GM19035 (cell line): ENCODE measurements at regions not wholly inside any gene's neighbourhood (a gene's known extent, or its start where the extent isn't known, plus 50 kb on each side); places are given as distances from the start of the nearest gene placed in this dataset.

Source experiments
- ATAC-seq: cut with Tn5 transposase; IDR thresholded peaks from one replicate; pipeline ENCODE4 v1.9.1; 2021; ENCODE audit not compliant: unreplicated experiment

DNA sequence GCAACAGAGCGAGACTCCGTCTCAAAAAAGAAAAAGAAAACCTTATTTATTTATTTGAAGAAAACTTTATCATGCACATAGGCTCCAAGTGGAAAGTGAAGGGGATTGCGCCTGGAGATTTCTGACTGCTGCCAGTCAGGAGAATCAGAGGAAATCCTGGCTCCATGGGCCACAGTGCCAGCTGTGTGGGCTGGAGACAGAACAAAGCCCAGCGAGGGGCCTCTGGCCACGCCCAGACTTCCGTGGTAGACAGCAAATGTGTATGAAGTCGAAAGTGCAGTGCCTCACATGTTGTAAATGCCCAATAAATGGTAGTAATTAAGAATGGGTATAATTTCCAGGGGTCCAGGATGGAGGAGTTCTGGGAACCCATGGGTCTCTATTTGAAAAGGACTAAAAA, 75.8 kb upstream of the WWC1 start:
- ATAC-seq, result no peak

DNA sequence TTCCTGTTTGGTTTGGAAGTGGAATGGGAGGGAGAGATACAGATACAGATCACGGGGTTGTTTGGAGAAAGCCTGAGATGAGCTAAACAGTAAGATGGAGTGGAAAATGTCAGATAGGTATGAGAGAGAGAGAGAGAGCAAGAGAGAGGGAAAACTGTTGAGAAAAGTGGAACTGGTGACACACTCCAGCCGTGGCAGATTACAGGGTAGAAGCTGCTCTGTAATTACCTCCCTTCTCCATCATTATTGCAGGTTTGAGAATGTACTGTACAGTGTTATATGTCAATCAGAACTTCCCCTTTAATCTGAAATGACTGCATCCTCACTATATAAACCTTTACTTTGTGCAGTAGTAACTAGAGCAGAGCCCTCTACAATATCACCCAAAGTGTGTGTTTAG, 74.5 kb upstream of the WWC1 start:
- ATAC-seq, result no peak

DNA sequence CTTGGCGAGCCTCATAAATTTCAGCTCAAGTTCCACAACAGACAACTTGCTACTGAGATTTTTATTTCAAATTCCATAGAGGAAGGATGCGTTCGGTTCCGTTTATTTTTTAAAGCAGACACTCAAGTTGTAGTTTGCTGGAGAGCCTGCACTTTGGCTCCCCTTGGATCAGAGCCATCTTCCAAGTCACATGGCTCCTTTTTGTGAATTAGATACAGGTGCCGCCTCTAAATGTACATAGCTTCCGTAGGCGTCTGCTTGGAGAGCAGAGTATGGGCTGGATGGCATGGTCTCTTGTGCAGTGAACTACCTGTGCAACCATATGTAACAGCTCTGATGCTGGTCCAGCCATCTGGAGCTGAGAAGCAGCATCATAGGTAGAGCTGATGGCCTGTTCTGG, 73.9 kb upstream of the WWC1 start:
- ATAC-seq, result no peak

DNA sequence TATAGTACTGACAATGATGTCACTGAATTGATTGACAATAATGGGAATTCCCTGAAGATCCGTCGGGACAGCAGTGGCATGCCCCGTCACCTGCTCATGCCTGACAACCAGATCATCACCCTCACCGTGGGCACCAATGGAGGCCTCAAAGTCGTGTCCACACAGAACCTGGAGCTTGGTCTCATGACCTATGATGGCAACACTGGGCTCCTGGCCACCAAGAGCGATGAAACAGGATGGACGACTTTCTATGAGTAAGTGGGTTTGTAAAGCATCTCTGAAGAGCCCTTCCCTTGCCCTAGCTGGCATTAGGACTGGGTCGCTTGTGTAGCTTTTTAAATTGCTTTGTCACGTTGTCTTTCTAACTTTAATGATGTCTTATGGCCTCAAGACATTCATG, 72.7 kb upstream of the WWC1 start:
- no peak for ATAC-seq

DNA sequence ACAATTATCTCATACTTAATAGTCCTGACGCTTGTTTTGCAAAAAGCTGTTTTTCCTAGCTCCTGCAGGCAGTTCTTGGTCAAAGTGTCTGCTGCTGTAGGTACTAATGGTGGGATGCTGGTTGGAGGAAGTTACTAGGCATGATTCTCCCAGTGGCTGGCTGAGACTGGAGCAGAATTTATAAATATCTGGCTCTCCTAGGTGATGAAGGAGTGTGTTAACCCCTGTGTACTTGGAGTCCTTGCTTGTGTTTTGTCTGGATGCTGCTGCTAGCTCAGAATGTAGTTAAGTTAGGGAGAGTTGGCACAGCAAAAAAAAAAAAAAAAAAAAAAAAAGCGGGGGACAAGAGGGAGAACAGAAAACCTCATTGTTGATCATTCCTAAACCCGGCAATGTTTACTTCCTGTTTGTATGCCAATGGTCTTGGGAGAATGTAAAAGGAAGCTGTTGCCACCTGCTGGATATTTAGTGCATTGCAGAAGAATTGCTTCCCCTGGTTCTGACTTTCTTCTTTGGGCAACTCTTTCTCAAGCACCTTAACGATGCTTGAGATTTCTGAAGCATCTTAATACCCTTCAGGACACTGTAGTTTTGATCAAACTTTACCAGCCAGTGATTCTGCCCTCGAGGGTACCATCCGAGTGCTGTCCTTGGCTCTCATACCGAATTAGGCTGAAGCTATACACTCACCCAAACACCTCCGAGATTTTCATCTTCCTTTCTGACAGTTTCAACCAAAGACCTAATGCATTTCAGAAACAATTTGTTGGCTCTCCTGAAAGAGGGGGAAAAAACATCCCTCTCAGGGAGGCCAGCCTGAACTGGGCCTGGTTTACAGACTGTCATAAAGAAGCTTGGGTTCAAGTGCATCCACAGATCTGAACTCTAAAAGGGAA, 71.7 kb upstream of the WWC1 start:
- ATAC-seq, result peak; percentile 85

DNA sequence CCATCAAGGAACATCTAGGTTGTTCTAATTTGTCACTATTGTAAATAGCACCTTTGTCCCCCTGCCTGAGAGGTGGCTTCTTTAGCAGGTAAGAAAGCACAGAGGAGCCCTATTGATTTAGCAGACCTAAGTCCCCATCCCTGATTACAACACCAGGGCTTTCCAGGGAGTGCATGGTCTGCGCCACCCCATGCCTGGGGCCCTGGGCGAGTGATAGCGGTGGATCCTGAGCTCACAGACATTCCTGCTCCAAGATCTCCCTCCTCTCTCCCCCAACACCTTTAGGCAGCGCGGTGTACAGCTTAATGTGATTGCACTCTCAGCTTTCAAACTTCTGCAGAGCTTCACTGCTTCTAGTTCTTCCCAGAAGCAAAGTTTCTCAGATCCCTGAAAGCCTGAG, 67.4 kb upstream of the WWC1 start:
- no peak for ATAC-seq

DNA sequence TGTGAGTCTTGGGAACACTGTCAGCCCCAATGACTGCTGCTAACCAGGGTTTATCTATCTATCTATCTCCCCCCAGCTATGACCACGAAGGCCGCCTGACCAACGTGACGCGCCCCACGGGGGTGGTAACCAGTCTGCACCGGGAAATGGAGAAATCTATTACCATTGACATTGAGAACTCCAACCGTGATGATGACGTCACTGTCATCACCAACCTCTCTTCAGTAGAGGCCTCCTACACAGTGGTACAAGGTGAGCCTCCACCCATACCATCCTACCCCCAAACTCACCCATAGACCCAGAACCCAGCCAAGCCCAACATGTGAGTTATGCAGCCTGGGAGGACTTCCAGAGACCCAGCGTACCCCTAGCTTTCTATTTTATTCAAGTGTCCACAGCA, 65.4 kb upstream of the WWC1 start:
- no peak for ATAC-seq

DNA sequence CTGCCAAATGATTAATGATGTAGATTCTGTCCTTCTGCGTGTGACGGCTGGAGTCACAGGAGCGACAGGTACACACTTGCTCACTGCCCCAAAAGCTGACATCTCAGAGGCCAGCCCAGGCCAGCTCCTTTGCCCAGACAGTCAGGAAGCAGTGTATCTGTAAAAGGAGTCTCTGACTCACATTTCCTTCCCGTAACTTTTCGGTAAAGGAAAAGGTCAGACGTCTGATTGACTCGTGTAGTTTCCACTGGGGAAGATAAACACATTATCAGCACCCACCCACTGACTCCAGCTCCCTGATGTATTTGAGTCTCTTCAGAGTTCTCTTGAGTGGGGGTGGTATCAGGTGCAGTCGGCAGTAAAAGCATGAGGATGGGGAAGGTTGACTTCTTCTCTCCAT, 64.4 kb upstream of the WWC1 start:
- ATAC-seq, result no peak

DNA sequence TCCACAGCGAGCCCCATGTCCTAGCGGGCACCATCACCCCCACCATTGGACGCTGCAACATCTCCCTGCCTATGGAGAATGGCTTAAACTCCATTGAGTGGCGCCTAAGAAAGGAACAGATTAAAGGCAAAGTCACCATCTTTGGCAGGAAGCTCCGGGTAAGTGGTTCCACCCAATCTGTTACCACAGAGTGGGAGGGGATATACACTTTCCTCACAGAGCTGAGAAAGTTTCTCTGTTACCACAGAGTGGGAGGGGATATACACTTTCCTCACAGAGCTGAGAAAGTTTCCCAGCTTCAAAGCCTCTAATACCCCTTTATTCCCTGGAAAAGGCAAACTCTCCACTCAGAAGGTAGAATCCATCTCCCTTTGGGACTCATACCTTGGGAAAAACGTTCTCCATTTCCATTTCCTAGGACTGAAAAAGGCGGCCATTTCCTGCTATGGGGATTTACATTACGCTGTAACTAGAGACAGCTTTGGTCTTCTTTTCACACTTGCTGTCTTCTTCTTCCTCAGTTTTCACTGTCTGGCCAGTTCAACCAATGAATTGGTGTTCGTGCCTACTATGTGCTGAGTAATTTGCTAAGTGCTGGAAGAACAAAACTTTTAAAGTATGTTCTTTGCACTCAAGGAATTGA, 63.4 kb upstream of the WWC1 start:
- ATAC-seq, result peak; percentile 100

DNA sequence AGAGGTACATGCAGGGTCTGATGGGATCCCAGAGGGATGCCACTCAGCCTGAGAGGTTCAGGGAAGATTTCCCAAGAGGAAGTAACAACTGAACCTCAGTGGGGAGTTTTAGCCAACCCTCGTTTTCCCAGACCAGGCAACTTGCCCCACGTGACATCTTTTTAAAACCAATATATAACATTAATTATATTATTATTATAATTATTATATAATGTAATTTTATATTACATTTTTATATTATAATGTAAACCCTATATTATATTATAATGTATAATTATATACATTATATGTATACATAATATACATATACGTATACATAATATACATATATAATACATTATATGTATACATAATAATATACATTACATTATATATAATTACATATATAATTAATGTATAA, 62.8 kb upstream of the WWC1 start:
- no peak for ATAC-seq

DNA sequence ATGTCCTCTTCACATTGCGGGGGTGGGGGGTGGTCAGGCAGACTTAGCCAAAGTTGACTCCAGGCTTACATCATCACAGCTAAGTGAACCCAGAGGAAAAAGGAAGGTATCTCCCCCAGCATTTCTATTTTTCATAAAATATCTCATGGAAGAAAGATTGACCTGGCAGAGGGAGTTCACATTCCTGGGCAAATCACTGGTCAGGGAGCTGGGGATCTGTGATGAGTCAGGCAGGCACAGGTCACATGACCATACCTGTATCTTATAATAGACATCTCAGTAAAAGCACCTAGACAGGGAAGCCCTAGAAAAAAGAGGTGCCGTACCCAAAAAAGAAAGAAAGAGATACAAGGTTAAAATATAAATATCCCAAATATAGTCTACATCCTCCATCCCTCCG, 57.3 kb upstream of the WWC1 start:
- ATAC-seq, result no peak

DNA sequence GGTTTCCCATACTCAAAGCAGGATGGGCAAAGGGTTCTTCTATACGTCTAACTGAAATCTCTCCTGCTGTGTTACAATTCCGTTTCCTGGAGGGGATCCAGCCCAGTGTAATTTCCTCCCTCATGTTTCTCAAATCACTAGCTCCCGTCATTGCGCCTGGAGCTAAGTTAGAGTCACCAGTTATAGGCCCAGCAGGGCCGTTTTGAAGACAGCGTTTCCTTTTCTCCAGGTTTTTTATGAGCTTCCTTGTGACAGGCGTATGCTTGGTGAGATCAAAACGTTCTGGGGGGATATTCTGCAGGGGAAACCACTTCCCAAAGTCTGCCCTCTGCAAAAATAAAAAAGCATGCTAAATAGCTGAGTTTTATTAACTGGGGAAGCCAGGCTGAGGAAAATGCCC, 53.0 kb upstream of the WWC1 start:
- no peak for ATAC-seq

DNA sequence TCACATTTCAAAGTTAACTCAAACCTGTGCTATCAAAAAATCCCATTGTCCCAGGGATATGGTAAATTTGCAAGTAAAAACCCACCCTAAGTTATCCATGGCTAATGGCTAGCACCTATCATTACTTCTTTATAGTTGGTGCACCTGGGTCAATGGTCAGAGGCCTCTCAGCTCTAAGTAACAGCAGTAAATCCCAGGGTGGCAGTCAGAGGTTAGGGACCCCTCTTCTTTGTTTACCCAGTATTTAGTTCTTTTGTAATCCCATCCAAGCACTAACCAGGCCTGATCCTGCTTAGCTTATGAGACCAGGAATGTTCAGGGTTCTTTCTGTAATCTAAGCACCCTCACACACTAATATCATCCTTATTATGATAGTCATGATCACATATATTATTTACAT, 52.1 kb upstream of the WWC1 start:
- ATAC-seq, result no peak
